Suprapubic skin (tissue), 4 donors: ENCODE measurements at regions not wholly inside any gene's neighbourhood (a gene's known extent, or its start where the extent isn't known, plus 50 kb on each side); places are given as distances from the start of the nearest gene placed in this dataset.

Experiments
- DNase-seq, 2 donors: peaks; one replicate each; pipeline ENCODE4 v3.0.0-alpha.2; 2019; ENCODE audit warnings: low spot score in 2 of 2
- H3K27ac ChIP-seq: fragments of 200-600 bp; sonication (generic); one replicate; pipeline ENCODE4 v1.5.1; 2019
- H3K27me3 ChIP-seq: fragments of 200-600 bp; sonication (generic); one replicate; pipeline ENCODE4 v1.5.1; 2019
- H3K36me3 ChIP-seq: fragments of 200-600 bp; sonication (generic); one replicate; pipeline ENCODE4 v1.5.1; 2019
- H3K4me1 ChIP-seq: fragments of 200-600 bp; sonication (generic); one replicate; pipeline ENCODE4 v1.5.1; 2019
- H3K4me3 ChIP-seq: fragments of 200-600 bp; sonication (generic); one replicate; pipeline ENCODE4 v1.5.1; 2019; ENCODE audit warnings: mild to moderate bottlenecking
- H3K9me3 ChIP-seq: fragments of 200-600 bp; sonication (generic); one replicate; pipeline ENCODE4 v1.5.1; 2019
- EP300 ChIP-seq: sonication (generic); formaldehyde crosslinking; IDR thresholded peaks from one replicate; pipeline ENCODE4 v1.6.1; 2017; ENCODE audit warnings: antibody characterized with exemption
- POLR2A ChIP-seq, 2 donors: fragments of 450-650 bp; IDR thresholded peaks; one replicate each; pipeline ENCODE4 v1.6.1; 2017; ENCODE audit warnings: antibody characterized with exemption in 2 of 2, mild to moderate bottlenecking in 2 of 2, moderate library complexity in 2 of 2
- POLR2AphosphoS5 ChIP-seq, 3 donors: sonication (generic); formaldehyde crosslinking; IDR thresholded peaks; one replicate each; pipeline ENCODE4 v1.6.1; 2017; ENCODE audit warnings: antibody characterized with exemption in 3 of 3
- WGBS: methylation state at CpG from one replicate; pipeline ENCODE4 v1.1.5; 2018; 5-methylcytosine and 5-hydroxymethylcytosine counted together
- TF ChIP-seq, protein P1 (sequence below), 2 donors: fragments of 200-600 bp in 1 of 2; fragments of 450-650 bp in 1 of 2; sonication (generic) in 1 of 2; IDR thresholded peaks; one replicate each; pipeline ENCODE4 v1.5.1; 2016 to 2019; ENCODE audit warnings: antibody characterized with exemption in 2 of 2, mild to moderate bottlenecking in 1 of 2, moderate library complexity in 1 of 2

DNA sequence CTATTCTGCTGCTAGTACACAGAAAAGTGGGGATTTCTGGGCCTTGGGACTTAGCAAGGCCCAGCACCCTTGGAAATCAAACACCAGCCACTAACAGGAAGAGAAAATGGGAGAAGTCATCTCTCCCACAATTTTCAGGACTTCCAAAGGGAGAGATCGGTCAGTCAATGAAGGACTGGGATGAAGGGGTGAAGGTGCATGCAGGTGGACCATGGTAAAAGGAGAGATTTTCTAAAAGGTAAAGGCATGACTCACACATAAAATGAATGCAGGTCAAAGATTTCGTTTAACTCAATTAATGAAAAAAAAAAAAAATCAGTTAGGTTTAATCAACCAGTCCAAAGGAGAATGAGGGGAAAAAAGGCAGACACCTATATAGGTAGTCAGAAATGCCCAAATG lies 176.4 kb upstream of the PROK2 start:
- no peaks in the 10 kb centered on the region for H3K36me3 ChIP-seq
- WGBS, result 87% methylated on average over 2 of the region's 2 CpGs
- H3K27me3 ChIP-seq, result peaks cover 5% of the 10 kb centered on the region
- DNase-seq, result no peak
- TF ChIP-seq EP300 (no peak), POLR2A (IDR thresholded peaks at IDR 0.05) (no peak), POLR2AphosphoS5 (IDR thresholded peaks at IDR 0.05) (no peak)
- TF ChIP-seq, protein P1, sequence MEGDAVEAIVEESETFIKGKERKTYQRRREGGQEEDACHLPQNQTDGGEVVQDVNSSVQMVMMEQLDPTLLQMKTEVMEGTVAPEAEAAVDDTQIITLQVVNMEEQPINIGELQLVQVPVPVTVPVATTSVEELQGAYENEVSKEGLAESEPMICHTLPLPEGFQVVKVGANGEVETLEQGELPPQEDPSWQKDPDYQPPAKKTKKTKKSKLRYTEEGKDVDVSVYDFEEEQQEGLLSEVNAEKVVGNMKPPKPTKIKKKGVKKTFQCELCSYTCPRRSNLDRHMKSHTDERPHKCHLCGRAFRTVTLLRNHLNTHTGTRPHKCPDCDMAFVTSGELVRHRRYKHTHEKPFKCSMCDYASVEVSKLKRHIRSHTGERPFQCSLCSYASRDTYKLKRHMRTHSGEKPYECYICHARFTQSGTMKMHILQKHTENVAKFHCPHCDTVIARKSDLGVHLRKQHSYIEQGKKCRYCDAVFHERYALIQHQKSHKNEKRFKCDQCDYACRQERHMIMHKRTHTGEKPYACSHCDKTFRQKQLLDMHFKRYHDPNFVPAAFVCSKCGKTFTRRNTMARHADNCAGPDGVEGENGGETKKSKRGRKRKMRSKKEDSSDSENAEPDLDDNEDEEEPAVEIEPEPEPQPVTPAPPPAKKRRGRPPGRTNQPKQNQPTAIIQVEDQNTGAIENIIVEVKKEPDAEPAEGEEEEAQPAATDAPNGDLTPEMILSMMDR (IDR thresholded peaks at IDR 0.05), result no peak
- no peaks in the 10 kb centered on the region for H3K4me1 ChIP-seq
- H3K4me3 ChIP-seq, result no peak overlapping the region
- H3K9me3 ChIP-seq, result no peaks in the 10 kb centered on the region
- no peak overlapping the region for H3K27ac ChIP-seq

DNA sequence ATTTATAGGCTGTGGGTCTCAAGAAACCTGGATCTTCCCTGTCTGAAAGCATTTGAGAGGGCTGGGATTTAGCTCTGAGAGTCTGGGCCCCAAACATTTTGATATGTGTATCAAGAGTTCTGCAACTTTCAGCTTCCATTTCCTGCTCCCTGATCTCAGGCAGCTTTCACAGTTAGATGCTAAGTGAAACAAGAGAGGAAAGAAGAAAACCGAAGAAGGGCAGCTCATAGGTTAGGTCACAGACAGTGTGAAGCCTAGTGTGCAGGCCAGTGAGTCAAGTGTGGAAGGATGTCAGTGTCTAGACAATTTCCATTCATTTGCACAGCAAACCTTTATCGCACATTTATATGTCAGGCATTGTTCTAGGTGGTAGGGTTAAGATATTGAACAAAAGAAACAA lies 173.6 kb upstream of the PROK2 start:
- no peak overlapping the region for H3K4me3 ChIP-seq
- H3K36me3 ChIP-seq, result no peaks in the 10 kb centered on the region
- H3K4me1 ChIP-seq, result peaks cover 3% of the 10 kb centered on the region
- H3K27ac ChIP-seq, result no peak overlapping the region
- H3K27me3 ChIP-seq, result no peaks in the 10 kb centered on the region
- no peaks in the 10 kb centered on the region for H3K9me3 ChIP-seq
- TF ChIP-seq, protein P1 (IDR thresholded peaks at IDR 0.05), result no peak
- TF ChIP-seq POLR2AphosphoS5 (IDR thresholded peaks at IDR 0.05), result no peak
- no peak for TF ChIP-seq POLR2A (IDR thresholded peaks at IDR 0.05)
- no peak for TF ChIP-seq EP300
- WGBS, result 94% methylated on average over 2 of the region's 2 CpGs
- DNase-seq, result no peak

DNA sequence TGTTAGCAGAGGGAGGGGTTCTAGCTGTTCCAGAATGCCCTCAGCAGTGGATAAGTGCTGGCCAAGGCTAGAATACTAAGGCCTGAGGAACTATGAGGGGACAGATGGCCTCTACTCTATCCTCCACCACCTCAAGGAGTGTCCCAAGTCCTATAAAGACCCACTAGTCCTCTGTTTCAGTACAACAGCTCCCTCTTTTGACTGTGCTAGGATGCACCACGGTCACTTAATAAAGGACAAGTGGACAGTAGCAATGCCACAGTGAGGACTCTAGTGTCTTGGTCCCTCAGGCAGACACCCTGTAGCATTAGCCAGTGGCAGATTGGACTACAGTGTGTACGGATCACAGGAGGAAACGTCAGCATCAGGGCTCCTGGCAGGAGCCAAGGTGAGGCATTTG lies 171.8 kb upstream of the PROK2 start:
- no peaks in the 10 kb centered on the region for H3K27me3 ChIP-seq
- DNase-seq, result no peak
- H3K27ac ChIP-seq, result no peak overlapping the region
- no peak for TF ChIP-seq POLR2A (IDR thresholded peaks at IDR 0.05)
- TF ChIP-seq, protein P1 (IDR thresholded peaks at IDR 0.05), result no peak
- no peak for TF ChIP-seq EP300
- no peak for TF ChIP-seq POLR2AphosphoS5 (IDR thresholded peaks at IDR 0.05)
- H3K4me3 ChIP-seq, result no peak overlapping the region
- H3K4me1 ChIP-seq, result peaks cover 3% of the 10 kb centered on the region
- H3K9me3 ChIP-seq, result no peaks in the 10 kb centered on the region
- WGBS, result no CpG with 5 or more reads among the region's 3 CpGs
- no peaks in the 10 kb centered on the region for H3K36me3 ChIP-seq

DNA sequence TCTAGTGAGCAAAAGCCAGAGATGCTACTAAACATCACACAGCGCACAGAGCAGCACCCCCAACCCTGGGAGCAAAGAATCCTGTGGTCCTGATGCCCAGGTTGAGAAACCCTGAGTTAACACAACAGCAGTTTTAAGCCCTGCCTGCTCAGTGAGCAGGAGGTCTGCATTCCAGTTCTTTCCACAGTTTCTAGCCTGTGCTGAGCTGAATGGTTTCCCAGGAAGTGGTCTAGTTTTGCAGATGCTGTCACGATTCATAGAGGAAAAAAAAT lies 171.1 kb upstream of the PROK2 start:
- TF ChIP-seq EP300, result no peak
- TF ChIP-seq POLR2AphosphoS5 (IDR thresholded peaks at IDR 0.05), result no peak
- TF ChIP-seq POLR2A (IDR thresholded peaks at IDR 0.05), result no peak
- TF ChIP-seq, protein P1 (IDR thresholded peaks at IDR 0.05), result no peak

DNA sequence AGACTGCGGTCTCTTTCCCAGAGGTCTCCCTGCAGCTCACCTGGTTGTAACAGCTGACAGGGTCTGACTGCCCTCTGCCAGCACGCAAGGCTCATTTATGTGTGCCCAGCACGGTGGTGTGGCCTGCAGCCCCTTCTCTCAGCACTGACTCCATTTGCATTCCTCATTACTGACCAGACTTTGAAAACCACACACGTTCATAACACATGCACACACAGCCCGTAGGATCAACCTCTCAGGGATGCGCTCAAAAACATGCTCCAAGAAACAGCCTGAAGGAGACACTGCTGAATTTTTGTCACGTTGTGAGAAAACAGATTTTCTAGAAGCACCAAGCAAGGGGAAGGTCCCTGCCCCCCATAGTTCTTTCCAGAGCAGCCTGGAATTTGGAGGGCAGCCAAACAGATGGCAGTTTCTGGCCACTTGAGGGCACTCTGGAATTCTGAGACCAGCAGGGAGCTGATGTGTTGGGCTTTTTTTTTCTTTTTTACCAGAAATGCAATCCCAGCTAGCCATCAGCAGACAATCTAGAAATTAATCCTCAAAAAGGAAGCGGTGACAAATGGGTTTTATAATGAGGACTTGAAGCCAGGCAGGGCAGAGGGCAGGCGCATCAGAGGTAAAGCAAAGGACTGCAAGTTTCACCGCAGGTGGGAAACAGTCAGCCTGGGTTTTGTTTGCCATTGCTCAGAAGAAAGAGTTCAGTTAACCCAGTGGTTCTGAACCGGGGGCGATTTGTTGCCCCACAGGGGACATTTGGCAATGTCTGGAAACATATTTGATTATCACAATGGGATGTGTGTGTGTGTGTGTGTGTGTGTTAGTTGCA lies 170.5 kb upstream of the PROK2 start:
- H3K27ac ChIP-seq, result no peak overlapping the region
- H3K4me1 ChIP-seq, result peaks cover 3% of the 10 kb centered on the region
- no peak overlapping the region for H3K4me3 ChIP-seq
- no peaks in the 10 kb centered on the region for H3K36me3 ChIP-seq
- no peaks in the 10 kb centered on the region for H3K27me3 ChIP-seq
- 44% methylated on average over 12 of the region's 12 CpGs for WGBS
- no peaks in the 10 kb centered on the region for H3K9me3 ChIP-seq
- TF ChIP-seq, protein P1 (IDR thresholded peaks at IDR 0.05), result peak; percentile 59 to 66
- no peak for TF ChIP-seq POLR2AphosphoS5 (IDR thresholded peaks at IDR 0.05)
- DNase-seq, result peak; percentile 71 to 81

More for the DNA sequence above, 171.1 kb upstream of the PROK2 start:
- 84% methylated on average over 2 of the region's 2 CpGs for WGBS
- Histone ChIP-seq H3K27me3 (no peaks in the 10 kb centered on the region), H3K36me3 (no peaks in the 10 kb centered on the region), H3K27ac (no peak overlapping the region), H3K4me3 (no peak overlapping the region), H3K9me3 (no peaks in the 10 kb centered on the region), H3K4me1 (peaks cover 3% of the 10 kb centered on the region)
- DNase-seq, result no peak
